ENCODE measurements at regions not wholly inside any gene's neighbourhood (a gene's known extent, or its start where the extent isn't known, plus 50 kb on each side); places are given as distances from the start of the nearest gene placed in this dataset.

DNA sequence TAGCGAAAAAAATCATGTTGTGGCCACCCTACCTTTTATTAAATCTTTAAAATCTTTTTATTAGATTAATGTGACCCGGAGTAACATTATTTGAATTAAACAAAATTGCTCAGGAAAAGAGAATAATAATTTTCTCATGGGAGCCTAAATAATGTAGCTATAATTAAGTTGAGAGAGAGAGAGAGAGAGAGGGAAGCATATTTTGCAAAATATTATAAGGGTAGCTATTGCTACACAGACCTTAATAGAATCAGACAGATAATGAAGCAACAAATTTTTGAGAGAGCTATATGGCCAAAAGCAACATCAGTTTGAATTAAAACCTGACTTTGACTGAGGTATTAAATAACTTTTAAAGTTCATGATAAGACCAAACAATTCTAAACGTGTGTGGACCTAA is 703.5 kb downstream of the TMTC2 start:
- H3K36me3 ChIP-seq (replicated peaks in 1 of 2; ENCODE audit: control extremely low read depth in 1 of 2, control insufficient read depth in 1 of 2, extremely low read depth in 1 of 2, insufficient read depth in 2 of 2, low read length in 1 of 2) = no peaks in the 10 kb centered on the region
- ATAC-seq (ENCODE audit: low read depth) (no peak), DNase-seq (no peak)
- no peak overlapping the region for H3K27ac Mint-ChIP-seq
- no peaks in the 10 kb centered on the region for H3K79me2 ChIP-seq (ENCODE audit: control insufficient read depth, insufficient read depth, low read length)
- H3K4me3 ChIP-seq (ENCODE audit: control extremely low read depth in 1 of 5, extremely low read depth in 1 of 5, insufficient read depth in 1 of 5, low read depth in 2 of 5, low read length in 4 of 5) = no peak overlapping the region
- CTCF ChIA-PET = no interaction called here
- H3K27ac ChIP-seq (ENCODE audit: low read length in 2 of 2) = no peak overlapping the region
- no peaks in the 10 kb centered on the region for H3K9me3 Mint-ChIP-seq (ENCODE audit: insufficient read depth)
- H2AFZ ChIP-seq (ENCODE audit: insufficient read depth, low read depth, low read length, poor library complexity, severe bottlenecking) = no peak overlapping the region
- no peak overlapping the region for H3K4me2 ChIP-seq (replicated peaks; ENCODE audit: low read depth, low read length, poor library complexity, severe bottlenecking)
- H3K9me3 ChIP-seq (ENCODE audit: control extremely low read depth in 1 of 3, control insufficient read depth in 2 of 3, insufficient read depth in 1 of 3, low read length in 2 of 3) = no peaks in the 10 kb centered on the region
- WGBS (ENCODE audit: insufficient coverage) = 60% methylated on average over 1 of the region's 3 CpGs
- no peaks in the 10 kb centered on the region for H4K20me1 ChIP-seq (ENCODE audit: control insufficient read depth, insufficient read depth, low read length, poor library complexity, severe bottlenecking)
- H3K9ac ChIP-seq (ENCODE audit: low read length) = no peak overlapping the region
- POLR2A ChIA-PET = no interaction called here
- no peaks in the 10 kb centered on the region for H3K4me1 Mint-ChIP-seq
- no peaks in the 10 kb centered on the region for H3K4me1 ChIP-seq (ENCODE audit: control insufficient read depth in 2 of 2, insufficient read depth in 2 of 2, low read length in 2 of 2)
- H3K4me3 Mint-ChIP-seq = no peak overlapping the region
- H3K27me3 Mint-ChIP-seq = no peaks in the 10 kb centered on the region
- H3K27me3 ChIP-seq (replicated peaks in 1 of 4; ENCODE audit: control extremely low read depth in 1 of 4, control insufficient read depth in 3 of 4, insufficient read depth in 4 of 4, low read length in 3 of 4) = no peaks in the 10 kb centered on the region
- TF ChIP-seq EZH2 (IDR thresholded peaks at IDR 0.05; ENCODE audit: borderline replicate concordance, insufficient read depth, low read depth, low read length, poor library complexity, severe bottlenecking) (no peak), CTCF (IDR thresholded peaks at IDR 0.05) (no peak)
- intact Hi-C loops (cut with micrococcal nuclease) = loop anchor here (10.0 kb wide), 1 partner anchor 895 kb away; no protein-coding TSS in a partner anchor

DNA sequence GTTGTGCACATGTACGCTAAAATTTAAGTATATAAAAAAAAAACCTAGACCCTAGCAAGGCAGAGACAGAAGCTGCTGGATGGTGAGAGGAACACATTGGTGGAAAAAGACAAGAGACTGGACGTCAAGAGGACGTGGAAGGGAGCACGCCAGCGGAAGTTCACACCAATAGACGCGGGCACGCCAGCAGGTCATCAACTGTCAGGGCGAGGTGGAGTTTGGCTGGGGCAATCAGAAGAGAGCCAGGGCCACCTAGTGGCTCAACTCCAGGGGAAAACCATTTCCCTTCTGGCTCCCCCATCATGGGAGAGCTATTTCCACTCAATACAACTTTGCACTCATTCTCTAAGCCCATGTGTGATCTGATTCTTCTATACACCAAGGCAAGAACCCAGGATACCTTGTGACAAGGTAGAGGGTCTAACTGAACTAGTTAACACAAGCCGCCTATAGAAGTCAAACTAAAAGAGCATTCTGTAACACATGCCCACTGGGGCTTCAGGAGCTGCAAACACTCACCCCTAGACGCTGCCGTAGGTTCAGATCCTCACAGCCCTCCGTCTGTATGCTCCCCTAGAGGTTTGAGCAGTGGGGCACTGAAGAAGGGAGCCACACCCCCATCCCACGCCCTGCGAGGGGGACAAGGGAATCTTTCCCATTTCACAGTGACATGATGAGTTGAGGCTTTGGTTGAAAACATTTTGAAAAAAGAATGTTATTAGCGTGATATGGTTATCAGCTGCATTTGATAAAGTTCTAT is 702.7 kb downstream of the TMTC2 start:
- Histone ChIP-seq H3K4me1 (ENCODE audit: control insufficient read depth in 2 of 2, insufficient read depth in 2 of 2, low read length in 2 of 2) (no peaks in the 10 kb centered on the region), H3K9ac (ENCODE audit: low read length) (no peak overlapping the region), H4K20me1 (ENCODE audit: control insufficient read depth, insufficient read depth, low read length, poor library complexity, severe bottlenecking) (no peaks in the 10 kb centered on the region), H3K4me2 (replicated peaks; ENCODE audit: low read depth, low read length, poor library complexity, severe bottlenecking) (no peak overlapping the region), H3K36me3 (replicated peaks in 1 of 2; ENCODE audit: control extremely low read depth in 1 of 2, control insufficient read depth in 1 of 2, extremely low read depth in 1 of 2, insufficient read depth in 2 of 2, low read length in 1 of 2) (no peaks in the 10 kb centered on the region), H3K4me3 (ENCODE audit: control extremely low read depth in 1 of 5, extremely low read depth in 1 of 5, insufficient read depth in 1 of 5, low read depth in 2 of 5, low read length in 4 of 5) (no peak overlapping the region), H3K79me2 (ENCODE audit: control insufficient read depth, insufficient read depth, low read length) (no peaks in the 10 kb centered on the region), H3K9me3 (ENCODE audit: control extremely low read depth in 1 of 3, control insufficient read depth in 2 of 3, insufficient read depth in 1 of 3, low read length in 2 of 3) (no peaks in the 10 kb centered on the region), H2AFZ (ENCODE audit: insufficient read depth, low read depth, low read length, poor library complexity, severe bottlenecking) (no peak overlapping the region), H3K27ac (ENCODE audit: low read length in 2 of 2) (no peak overlapping the region), H3K27me3 (replicated peaks in 1 of 4; ENCODE audit: control extremely low read depth in 1 of 4, control insufficient read depth in 3 of 4, insufficient read depth in 4 of 4, low read length in 3 of 4) (no peaks in the 10 kb centered on the region)
- Mint-ChIP-seq H3K9me3 (ENCODE audit: insufficient read depth) (no peaks in the 10 kb centered on the region), H3K4me1 (no peaks in the 10 kb centered on the region), H3K27ac (no peak overlapping the region), H3K4me3 (no peak overlapping the region), H3K27me3 (no peaks in the 10 kb centered on the region)
- no peak for ATAC-seq (ENCODE audit: low read depth)
- ChIA-PET POLR2A (no interaction called here), CTCF (interaction anchor here (1.5 kb wide), 1 partner anchor 704 kb away, joined by 4 read pairs; no protein-coding TSS in a partner anchor)
- TF ChIP-seq CTCF (IDR thresholded peaks at IDR 0.05) (no peak), EZH2 (IDR thresholded peaks at IDR 0.05; ENCODE audit: borderline replicate concordance, insufficient read depth, low read depth, low read length, poor library complexity, severe bottlenecking) (no peak)
- 62% methylated on average over 9 of the region's 16 CpGs for WGBS (ENCODE audit: insufficient coverage)
- intact Hi-C loops (cut with micrococcal nuclease) = no loop called here
- DNase-seq = no peak

Measured in B cell (primary cell).